GM19099 (cell line): ENCODE measurements at regions not wholly inside any gene's neighbourhood (a gene's known extent, or its start where the extent isn't known, plus 50 kb on each side); places are given as distances from the start of the nearest gene placed in this dataset.

Experiments used
- POLR2A ChIP-seq: IDR thresholded peaks from 3 replicates; pipeline ENCODE4 v1.6.1; 2011; ENCODE audit warnings: low read depth; ENCODE audit not compliant: insufficient read length; ENCODE audit errors: extremely low read depth

DNA sequence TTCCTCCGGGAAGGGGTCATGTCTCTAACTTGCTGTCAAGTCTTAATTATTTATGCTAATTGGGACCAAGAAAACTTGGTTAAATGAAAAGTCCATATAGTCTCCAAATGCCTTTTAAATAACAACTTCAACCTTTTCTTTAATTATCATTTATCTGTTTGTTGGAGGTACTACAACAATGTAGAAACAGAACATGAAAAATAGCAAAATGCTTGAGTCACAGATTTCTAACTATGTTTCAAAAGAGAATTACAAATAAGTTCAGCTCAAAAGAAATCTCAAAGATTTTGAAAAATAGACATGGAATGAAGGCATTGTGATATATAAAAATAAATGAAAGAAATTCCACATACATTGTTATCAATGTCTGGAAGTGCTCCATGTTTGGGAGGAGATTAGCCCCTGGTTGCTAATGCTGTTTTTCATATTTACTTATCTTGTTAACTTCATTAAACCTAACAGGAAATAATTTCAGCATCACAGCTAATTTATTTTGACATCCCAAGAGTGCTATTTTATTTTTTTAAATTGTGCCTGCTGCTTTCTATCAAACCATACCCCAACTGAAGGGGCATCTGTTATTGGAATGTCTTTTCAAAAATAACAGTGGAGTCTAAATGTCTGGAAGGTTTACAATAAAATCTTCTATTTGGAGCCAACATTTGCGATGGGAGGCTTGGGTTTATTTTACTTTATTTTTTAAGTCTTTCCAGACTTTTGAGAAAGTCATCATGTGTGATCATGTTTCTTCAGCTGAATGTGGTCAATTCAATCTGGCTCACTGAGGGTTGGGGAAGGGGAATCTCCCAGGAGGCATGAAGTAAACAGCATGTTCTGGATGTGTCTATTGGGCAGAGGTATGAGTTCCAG is 53.1 kb upstream of the ANKRD55 start:
- TF ChIP-seq POLR2A = no peak

- TF ChIP-seq POLR2A = no peak
These were observed 49.8 kb upstream of the ANKRD55 start for GRCh38 chr5:56282951-56283350.
